Liver (tissue), 8 donors: ENCODE measurements at regions not wholly inside any gene's neighbourhood (a gene's known extent, or its start where the extent isn't known, plus 50 kb on each side); places are given as distances from the start of the nearest gene placed in this dataset.

ENCODE experiments used
- DNase-seq: peaks from one replicate; pipeline ENCODE4 v3.0.0-alpha.2; 2017; ENCODE audit warnings: low spot score
- H3K27ac ChIP-seq, 2 donors: one replicate each; pipeline ENCODE4 v1.7.0; 2013; ENCODE audit warnings: inconsistent platforms in 2 of 2, low read length in 2 of 2, control low read depth in 1 of 2, low read depth in 1 of 2, mild to moderate bottlenecking in 1 of 2
- H3K27me3 ChIP-seq, 4 donors: one replicate each; pipeline versions ENCODE4 v1.6.1 to v1.7.0; 2013; ENCODE audit warnings: low read length in 3 of 4, inconsistent platforms in 1 of 4, mild to moderate bottlenecking in 1 of 4, moderate library complexity in 1 of 4; ENCODE audit not compliant: control insufficient read depth in 4 of 4, insufficient read depth in 4 of 4
- H3K36me3 ChIP-seq, 4 donors: one replicate each; pipeline versions ENCODE4 v1.6.1 to v1.7.0; 2013; ENCODE audit warnings: low read length in 3 of 4, mild to moderate bottlenecking in 3 of 4, low read depth in 1 of 4, moderate library complexity in 1 of 4; ENCODE audit not compliant: control insufficient read depth in 4 of 4, insufficient read depth in 3 of 4
- H3K4me1 ChIP-seq, 4 donors: one replicate each; pipeline versions ENCODE4 v1.6.1 to v1.7.0; 2013; ENCODE audit warnings: low read length in 3 of 4, mild to moderate bottlenecking in 3 of 4, moderate library complexity in 1 of 4; ENCODE audit not compliant: control insufficient read depth in 4 of 4, insufficient read depth in 4 of 4
- H3K4me3 ChIP-seq, 3 donors: one replicate each; pipeline versions ENCODE4 v1.6.1 to v1.7.0; 2013; ENCODE audit warnings: low read length in 3 of 3, control low read depth in 1 of 3, low read depth in 1 of 3, mild to moderate bottlenecking in 1 of 3
- H3K9ac ChIP-seq, 2 donors: one replicate each; pipeline ENCODE4 v1.7.0; 2013; ENCODE audit warnings: low read length in 2 of 2, mild to moderate bottlenecking in 2 of 2, moderate library complexity in 2 of 2, control low read depth in 1 of 2, low read depth in 1 of 2
- H3K9me3 ChIP-seq, 4 donors: one replicate each; pipeline versions ENCODE4 v1.6.1 to v1.7.0; 2013; ENCODE audit warnings: low read length in 3 of 4; ENCODE audit not compliant: control insufficient read depth in 4 of 4
- EGR1 ChIP-seq, 2 donors: IDR thresholded peaks; 2 replicates each; pipeline ENCODE4 v1.6.1; 2016 to 2018; ENCODE audit warnings: antibody characterized with exemption in 2 of 2, low read depth in 2 of 2
- FOXA1 ChIP-seq: IDR thresholded peaks from 2 replicates; pipeline ENCODE4 v1.6.1; 2016; ENCODE audit warnings: antibody characterized with exemption
- FOXA2 ChIP-seq: IDR thresholded peaks from 2 replicates; pipeline ENCODE4 v1.6.1; 2016; ENCODE audit warnings: antibody characterized with exemption
- GABPA ChIP-seq, 2 donors: IDR thresholded peaks in 1 of 2; conservative IDR thresholded peaks in 1 of 2; 2 replicates each; pipeline ENCODE4 v1.6.1; 2016; ENCODE audit warnings: antibody characterized with exemption in 2 of 2, mild to moderate bottlenecking in 1 of 2, moderate library complexity in 1 of 2
- HNF4A ChIP-seq, 2 donors: conservative IDR thresholded peaks; 2 replicates each; pipeline ENCODE4 v1.6.1; 2016; ENCODE audit warnings: antibody characterized with exemption in 2 of 2, mild to moderate bottlenecking in 2 of 2
- JUND ChIP-seq, 2 donors: IDR thresholded peaks; 2 replicates each; pipeline ENCODE4 v1.6.1; 2016; ENCODE audit warnings: antibody characterized with exemption in 2 of 2
- MAX ChIP-seq: IDR thresholded peaks from 2 replicates; pipeline ENCODE4 v1.6.1; 2016; ENCODE audit warnings: antibody characterized with exemption
- NR2F2 ChIP-seq: IDR thresholded peaks from 2 replicates; pipeline ENCODE4 v1.6.1; 2016; ENCODE audit warnings: antibody characterized with exemption
- RAD21 ChIP-seq, 2 donors: IDR thresholded peaks; 2 replicates each; pipeline ENCODE4 v1.6.1; 2016; ENCODE audit warnings: antibody characterized with exemption in 2 of 2, mild to moderate bottlenecking in 2 of 2
- REST ChIP-seq: IDR thresholded peaks from 2 replicates; pipeline ENCODE4 v1.6.1; 2016; ENCODE audit warnings: antibody characterized with exemption, mild to moderate bottlenecking
- RXRA ChIP-seq, 2 donors: IDR thresholded peaks; 2 replicates each; pipeline ENCODE4 v1.6.1; 2017 to 2018; ENCODE audit warnings: antibody characterized with exemption in 2 of 2, mild to moderate bottlenecking in 1 of 2
- SP1 ChIP-seq: IDR thresholded peaks from 2 replicates; pipeline ENCODE4 v1.6.1; 2018; ENCODE audit warnings: antibody characterized with exemption, mild to moderate bottlenecking
- TAF1 ChIP-seq: conservative IDR thresholded peaks from 2 replicates; pipeline ENCODE4 v1.6.1; 2016; ENCODE audit warnings: antibody characterized with exemption, mild to moderate bottlenecking
- YY1 ChIP-seq: IDR thresholded peaks from 2 replicates; pipeline ENCODE4 v1.6.1; 2016; ENCODE audit warnings: antibody characterized with exemption, mild to moderate bottlenecking
- ZBTB33 ChIP-seq: IDR thresholded peaks from 2 replicates; pipeline ENCODE4 v1.6.1; 2016; ENCODE audit warnings: antibody characterized with exemption
- WGBS: extraction: QIAGEN DNeasy Blood & Tissue Kit; methylation state at CpG from one replicate; pipeline ENCODE4 v1.1.7; 2013; 5-methylcytosine and 5-hydroxymethylcytosine counted together
- TF ChIP-seq, protein P1 (sequence below): IDR thresholded peaks from 2 replicates; pipeline ENCODE4 v1.6.1; 2016; ENCODE audit warnings: antibody characterized with exemption
- TF ChIP-seq, protein P2 (sequence below): fragments of 150-350 bp; IDR thresholded peaks from 2 replicates; pipeline ENCODE4 v1.5.1; 2017; ENCODE audit warnings: improper control_type of control experiment, low read depth, low read length; ENCODE audit not compliant: missing input control
- donor health status: healthy.
- donor health status: healthy.
- donor health status: healthy.
- donor health status: healthy.
- donor health status: healthy.

DNA sequence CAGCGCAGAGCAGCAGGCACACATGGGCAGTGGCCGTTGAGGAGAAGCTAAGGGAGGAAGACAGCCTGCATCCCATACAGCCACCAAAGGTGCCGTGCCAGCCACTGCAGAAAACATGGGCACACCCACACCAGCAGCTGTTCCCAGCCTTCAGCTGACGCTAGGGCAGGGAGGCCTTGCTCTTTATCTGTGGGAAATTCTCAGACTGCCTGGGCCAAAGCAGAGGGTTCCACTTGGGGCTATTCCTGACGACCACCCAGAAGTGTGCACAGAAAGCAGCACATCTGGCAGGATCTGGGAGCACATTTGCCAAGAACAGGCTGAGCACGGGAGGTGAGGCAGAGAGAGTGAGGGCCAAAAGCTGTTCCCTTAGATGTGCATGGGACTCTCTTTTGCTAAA is 101.3 kb upstream of the SOX11 start:
- Histone ChIP-seq H3K9ac (no peak overlapping the region), H3K9me3 (no peaks in the 10 kb centered on the region), H3K36me3 (no peaks in the 10 kb centered on the region), H3K27me3 (no peaks in the 10 kb centered on the region), H3K4me1 (no peaks in the 10 kb centered on the region), H3K27ac (no peak overlapping the region), H3K4me3 (no peak overlapping the region)
- no peak for TF ChIP-seq MAX
- TF ChIP-seq JUND (IDR thresholded peaks at IDR 0.05): no peak
- TF ChIP-seq FOXA1: no peak
- TF ChIP-seq NR2F2: no peak
- no peak for TF ChIP-seq FOXA2
- TF ChIP-seq RAD21 (IDR thresholded peaks at IDR 0.05): no peak
- TF ChIP-seq REST: no peak
- DNase-seq: no peak
- 67% methylated on average over 6 of the region's 6 CpGs for WGBS

DNA sequence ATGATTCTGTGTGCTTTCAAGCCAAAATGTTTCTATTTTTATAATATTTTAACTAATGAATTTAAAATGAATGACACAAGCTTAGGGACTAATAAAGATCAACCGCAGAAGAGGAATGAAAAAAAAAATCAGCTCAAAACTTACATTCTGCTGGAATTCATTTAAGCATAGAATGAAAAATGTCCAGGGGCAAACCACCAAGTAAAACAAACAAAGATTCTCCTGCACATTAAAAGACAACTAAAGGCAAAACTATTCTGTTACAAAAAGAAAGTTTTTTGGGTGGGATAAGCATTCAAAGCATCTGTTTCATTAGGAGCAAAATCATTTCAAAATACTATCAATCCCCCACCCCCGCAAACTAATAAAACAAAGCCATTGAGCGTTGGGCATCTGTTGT is 99.3 kb upstream of the SOX11 start:
- Histone ChIP-seq H3K4me1 (no peaks in the 10 kb centered on the region), H3K4me3 (no peak overlapping the region), H3K9me3 (no peaks in the 10 kb centered on the region), H3K27ac (no peak overlapping the region), H3K36me3 (no peaks in the 10 kb centered on the region), H3K27me3 (no peaks in the 10 kb centered on the region), H3K9ac (no peak overlapping the region)
- TF ChIP-seq RAD21 (IDR thresholded peaks at IDR 0.05): no peak
- TF ChIP-seq REST: no peak
- no peak for TF ChIP-seq EGR1 (IDR thresholded peaks at IDR 0.05; ENCODE audit: low read depth in 2 of 2)
- TF ChIP-seq FOXA2: no peak
- no peak for TF ChIP-seq RXRA (IDR thresholded peaks at IDR 0.05)
- no peak for TF ChIP-seq GABPA (IDR thresholded peaks at IDR 0.05 in 1 of 2, conservative IDR thresholded peaks at IDR 0.05 in 1 of 2)
- TF ChIP-seq TAF1: no peak
- no peak for TF ChIP-seq SP1
- TF ChIP-seq, protein P1, sequence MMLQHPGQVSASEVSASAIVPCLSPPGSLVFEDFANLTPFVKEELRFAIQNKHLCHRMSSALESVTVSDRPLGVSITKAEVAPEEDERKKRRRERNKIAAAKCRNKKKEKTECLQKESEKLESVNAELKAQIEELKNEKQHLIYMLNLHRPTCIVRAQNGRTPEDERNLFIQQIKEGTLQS: no peak
- no peak for TF ChIP-seq FOXA1
- TF ChIP-seq NR2F2: no peak
- no peak for TF ChIP-seq HNF4A (conservative IDR thresholded peaks at IDR 0.05)
- TF ChIP-seq ZBTB33: no peak
- TF ChIP-seq, protein P2, sequence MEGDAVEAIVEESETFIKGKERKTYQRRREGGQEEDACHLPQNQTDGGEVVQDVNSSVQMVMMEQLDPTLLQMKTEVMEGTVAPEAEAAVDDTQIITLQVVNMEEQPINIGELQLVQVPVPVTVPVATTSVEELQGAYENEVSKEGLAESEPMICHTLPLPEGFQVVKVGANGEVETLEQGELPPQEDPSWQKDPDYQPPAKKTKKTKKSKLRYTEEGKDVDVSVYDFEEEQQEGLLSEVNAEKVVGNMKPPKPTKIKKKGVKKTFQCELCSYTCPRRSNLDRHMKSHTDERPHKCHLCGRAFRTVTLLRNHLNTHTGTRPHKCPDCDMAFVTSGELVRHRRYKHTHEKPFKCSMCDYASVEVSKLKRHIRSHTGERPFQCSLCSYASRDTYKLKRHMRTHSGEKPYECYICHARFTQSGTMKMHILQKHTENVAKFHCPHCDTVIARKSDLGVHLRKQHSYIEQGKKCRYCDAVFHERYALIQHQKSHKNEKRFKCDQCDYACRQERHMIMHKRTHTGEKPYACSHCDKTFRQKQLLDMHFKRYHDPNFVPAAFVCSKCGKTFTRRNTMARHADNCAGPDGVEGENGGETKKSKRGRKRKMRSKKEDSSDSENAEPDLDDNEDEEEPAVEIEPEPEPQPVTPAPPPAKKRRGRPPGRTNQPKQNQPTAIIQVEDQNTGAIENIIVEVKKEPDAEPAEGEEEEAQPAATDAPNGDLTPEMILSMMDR: no peak
- TF ChIP-seq JUND (IDR thresholded peaks at IDR 0.05): no peak
- no peak for TF ChIP-seq YY1
- no peak for TF ChIP-seq MAX
- WGBS: 82% methylated on average over 3 of the region's 3 CpGs
- DNase-seq: no peak
